GM23338 (cell line): ENCODE measurements at regions not wholly inside any gene's neighbourhood (a gene's known extent, or its start where the extent isn't known, plus 50 kb on each side); places are given as distances from the start of the nearest gene placed in this dataset.

Source experiments
- ATAC-seq: fragments of 200-7000 bp; cut with Tn5 transposase; 3 replicates; pipeline ENCODE4 v1.9.1; 2020
- DNase-seq: peaks from one replicate; pipeline ENCODE4 v3.0.0-alpha.2; 2015; ENCODE audit warnings: low spot score
- H2AFZ ChIP-seq: fragments of 200-600 bp; sonication (generic); 2 replicates; pipeline ENCODE4 v1.8.0; 2016; ENCODE audit warnings: antibody characterized with exemption, mild to moderate bottlenecking, moderate library complexity
- H3F3A ChIP-seq: fragments of 200-600 bp; sonication (generic); replicated peaks from 2 replicates; pipeline ENCODE4 v1.8.0; 2017; ENCODE audit warnings: antibody characterized with exemption, mixed run types, low read depth
- H3K27ac ChIP-seq: fragments of 200-600 bp; sonication (generic); 2 replicates; pipeline ENCODE4 v1.6.1; 2016; ENCODE audit warnings: low read depth
- H3K27me3 ChIP-seq: fragments of 200-600 bp; sonication (generic); 2 replicates; pipeline ENCODE4 v1.8.0; 2016; ENCODE audit warnings: mild to moderate bottlenecking, mixed run types, moderate library complexity; ENCODE audit not compliant: insufficient read depth
- H3K36me3 ChIP-seq: fragments of 200-600 bp; sonication (generic); 2 replicates; pipeline ENCODE4 v1.8.0; 2016; ENCODE audit warnings: mild to moderate bottlenecking; ENCODE audit not compliant: insufficient read depth
- H3K4me1 ChIP-seq: fragments of 200-600 bp; sonication (generic); 2 replicates; pipeline ENCODE4 v1.8.0; 2016; ENCODE audit warnings: mild to moderate bottlenecking, moderate library complexity; ENCODE audit not compliant: insufficient read depth
- H3K4me2 ChIP-seq: fragments of 200-600 bp; sonication (generic); 2 replicates; pipeline ENCODE4 v1.7.1; 2017; ENCODE audit warnings: mixed run types
- H3K4me3 ChIP-seq: fragments of 200-600 bp; sonication (generic); 2 replicates; pipeline ENCODE4 v1.6.1; 2016; ENCODE audit warnings: mixed run types
- H3K79me2 ChIP-seq: fragments of 200-600 bp; sonication (generic); replicated peaks from 2 replicates; pipeline ENCODE4 v1.8.0; 2017; ENCODE audit warnings: mild to moderate bottlenecking; ENCODE audit not compliant: insufficient read depth
- H3K9me2 ChIP-seq: fragments of 200-600 bp; sonication (generic); 2 replicates; pipeline ENCODE4 v1.8.0; 2017; ENCODE audit not compliant: insufficient read depth
- H4K20me1 ChIP-seq: fragments of 200-600 bp; sonication (generic); replicated peaks from 2 replicates; pipeline ENCODE4 v1.8.0; 2017; ENCODE audit warnings: mild to moderate bottlenecking; ENCODE audit not compliant: insufficient read depth
- H3K27ac Mint-ChIP-seq: 2 replicates; pipeline ENCODE4 v1.8.0; 2020; ENCODE audit warnings: inconsistent platforms, mild to moderate bottlenecking, moderate library complexity, mixed read lengths
- H3K27me3 Mint-ChIP-seq: 3 replicates; pipeline ENCODE4 v1.8.0; 2022; ENCODE audit warnings: low read depth, mild to moderate bottlenecking, moderate library complexity, mixed read lengths, inconsistent platforms; ENCODE audit not compliant: insufficient read depth, poor library complexity
- H3K36me3 Mint-ChIP-seq: 3 replicates; pipeline ENCODE4 v1.8.0; 2021; ENCODE audit warnings: low read depth, mild to moderate bottlenecking, inconsistent platforms, moderate library complexity, mixed read lengths
- H3K4me1 Mint-ChIP-seq: 3 replicates; pipeline ENCODE4 v1.8.0; 2020; ENCODE audit warnings: mild to moderate bottlenecking, inconsistent platforms, mixed read lengths
- H3K4me3 Mint-ChIP-seq: 3 replicates; pipeline ENCODE4 v1.8.0; 2021; ENCODE audit warnings: moderate library complexity, mild to moderate bottlenecking, inconsistent platforms, mixed read lengths
- H3K9me3 Mint-ChIP-seq: 3 replicates; pipeline ENCODE4 v1.8.0; 2020; ENCODE audit warnings: moderate library complexity, mild to moderate bottlenecking, inconsistent platforms, mixed read lengths
- CREB1 ChIP-seq: fragments of 250-450 bp; sonication (Bioruptor Pico); IDR thresholded peaks from 2 replicates; pipeline ENCODE4 v1.5.0; 2020; ENCODE audit warnings: low read depth, mild to moderate bottlenecking, moderate library complexity
- CTCF ChIP-seq, 2 experiments: fragments of 200-600 bp in 1 of 2; sonication (generic) in 1 of 2; conservative IDR thresholded peaks; 2 replicates each; pipeline versions ENCODE4 v1.5.1 to v1.6.1; 2016 to 2017; ENCODE audit warnings: antibody characterized with exemption in 2 of 2, low read depth in 2 of 2, mild to moderate bottlenecking in 2 of 2, moderate library complexity in 1 of 2
- ETS1 ChIP-seq: IDR thresholded peaks from 2 replicates; pipeline ENCODE4 v1.6.1; 2016; ENCODE audit warnings: antibody characterized with exemption
- EZH2 ChIP-seq: fragments of 200-600 bp; sonication (generic); IDR thresholded peaks from one replicate; pipeline ENCODE4 v1.8.0; 2017; ENCODE audit warnings: antibody characterized with exemption, mild to moderate bottlenecking, low read depth; ENCODE audit not compliant: unreplicated experiment
- EZH2phosphoT487 ChIP-seq: fragments of 200-600 bp; sonication (generic); IDR thresholded peaks from one replicate; pipeline ENCODE4 v1.8.1; 2018; ENCODE audit warnings: antibody characterized with exemption; ENCODE audit not compliant: unreplicated experiment
- JUNB ChIP-seq: IDR thresholded peaks from one replicate; pipeline ENCODE4 v1.6.1; 2016; ENCODE audit warnings: antibody characterized with exemption; ENCODE audit not compliant: unreplicated experiment
- NANOG ChIP-seq: IDR thresholded peaks from 2 replicates; pipeline ENCODE4 v1.6.1; 2016; ENCODE audit warnings: antibody characterized with exemption, borderline replicate concordance
- POLR2AphosphoS5 ChIP-seq: IDR thresholded peaks from 2 replicates; pipeline ENCODE4 v1.6.1; 2016; ENCODE audit warnings: antibody characterized with exemption, low read depth
- REST ChIP-seq: IDR thresholded peaks from one replicate; pipeline ENCODE4 v1.6.1; 2018; ENCODE audit warnings: antibody characterized with exemption; ENCODE audit not compliant: unreplicated experiment
- STAT1 ChIP-seq: IDR thresholded peaks from one replicate; pipeline ENCODE4 v1.6.1; 2016; ENCODE audit warnings: antibody characterized with exemption; ENCODE audit not compliant: unreplicated experiment
- ZNF114 ChIP-seq: fragments of 250-450 bp; sonication (Bioruptor Pico); IDR thresholded peaks from 2 replicates; pipeline ENCODE4 v1.5.0; 2020; ENCODE audit warnings: mild to moderate bottlenecking, moderate library complexity
- ZNF331 ChIP-seq: fragments of 250-450 bp; sonication (Bioruptor Pico); IDR thresholded peaks from 2 replicates; pipeline ENCODE4 v1.5.0; 2020; ENCODE audit warnings: low read depth, mild to moderate bottlenecking, moderate library complexity
- ZNF462 ChIP-seq: fragments of 250-450 bp; sonication (Bioruptor Pico); IDR thresholded peaks from 2 replicates; pipeline ENCODE4 v1.5.0; 2020; ENCODE audit warnings: mild to moderate bottlenecking, moderate library complexity

- H3K36me3 Mint-ChIP-seq: no peaks in the 10 kb centered on the region
- TF ChIP-seq NANOG (no peak), REST (no peak), ZNF114 (no peak), JUNB (no peak), POLR2AphosphoS5 (no peak), STAT1 (no peak), ETS1 (no peak), EZH2phosphoT487 (no peak), CREB1 (CRISPR knock-in tag) (no peak), ZNF331 (CRISPR knock-in tag) (no peak), EZH2 (no peak), CTCF (conservative IDR thresholded peaks at IDR 0.05; ENCODE audit: low read depth in 2 of 2) (no peak), ZNF462 (CRISPR knock-in tag) (no peak)
Measured at GRCh38 chr15:36398212-36398611, 181.2 kb upstream of the CDIN1 start.

More at GRCh38 chr15:36398212-36398611, 181.2 kb upstream of the CDIN1 start:
- H3K4me3 Mint-ChIP-seq: no peak overlapping the region
- DNase-seq (no peak), ATAC-seq (no peak)
- Histone ChIP-seq H3K79me2 (no peaks in the 10 kb centered on the region), H3K9me2 (no peaks in the 10 kb centered on the region), H2AFZ (no peak overlapping the region), H3K4me3 (no peak overlapping the region), H3F3A (no peaks in the 10 kb centered on the region), H3K4me1 (peaks cover 3% of the 10 kb centered on the region), H3K27ac (no peak overlapping the region), H4K20me1 (no peaks in the 10 kb centered on the region), H3K36me3 (no peaks in the 10 kb centered on the region), H3K4me2 (no peak overlapping the region), H3K27me3 (no peaks in the 10 kb centered on the region)
- H3K4me1 Mint-ChIP-seq: peaks cover 9% of the 10 kb centered on the region; the same call in 2 of the 3 replicates
- H3K27ac Mint-ChIP-seq: no peak overlapping the region
- H3K27me3 Mint-ChIP-seq: no peaks in the 10 kb centered on the region
- H3K9me3 Mint-ChIP-seq: no peaks in the 10 kb centered on the region
